Breast epithelium (tissue), 3 donors: ENCODE measurements at regions not wholly inside any gene's neighbourhood (a gene's known extent, or its start where the extent isn't known, plus 50 kb on each side); places are given as distances from the start of the nearest gene placed in this dataset.

Source experiments
- POLR2A ChIP-seq: fragments of 450-650 bp; IDR thresholded peaks from one replicate; pipeline ENCODE4 v1.6.1; 2016; ENCODE audit warnings: antibody characterized with exemption, mild to moderate bottlenecking, moderate library complexity
- POLR2AphosphoS5 ChIP-seq, 3 donors: sonication (generic); formaldehyde crosslinking; IDR thresholded peaks; one replicate each; pipeline ENCODE4 v1.6.1; 2017; ENCODE audit warnings: antibody characterized with exemption in 3 of 3
- TF ChIP-seq, protein P1 (sequence below), 3 donors: fragments of 450-650 bp; IDR thresholded peaks; one replicate each; pipeline ENCODE4 v1.5.1; 2016 to 2017; ENCODE audit warnings: antibody characterized with exemption in 3 of 3, mild to moderate bottlenecking in 3 of 3, moderate library complexity in 3 of 3

DNA sequence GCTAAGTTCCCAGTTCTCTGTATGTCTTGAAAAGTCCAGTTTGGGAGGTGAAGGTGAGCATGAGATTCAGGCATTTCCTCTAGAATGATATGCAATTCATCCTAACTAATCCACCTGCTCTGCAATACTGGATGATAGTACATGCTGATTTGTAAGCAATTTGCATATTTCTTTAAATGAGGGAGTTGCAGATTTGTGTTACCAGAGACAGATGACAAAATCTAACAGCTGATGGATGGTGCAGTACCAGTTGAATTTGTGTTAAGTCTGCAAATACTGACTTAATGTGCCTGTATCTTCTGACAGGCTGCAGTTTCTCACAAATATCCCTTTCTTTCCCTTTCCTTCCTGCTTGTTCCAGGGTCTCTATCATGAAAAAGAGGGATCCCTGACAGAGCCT is 76.4 kb upstream of the MBIP start:
- TF ChIP-seq, protein P1, sequence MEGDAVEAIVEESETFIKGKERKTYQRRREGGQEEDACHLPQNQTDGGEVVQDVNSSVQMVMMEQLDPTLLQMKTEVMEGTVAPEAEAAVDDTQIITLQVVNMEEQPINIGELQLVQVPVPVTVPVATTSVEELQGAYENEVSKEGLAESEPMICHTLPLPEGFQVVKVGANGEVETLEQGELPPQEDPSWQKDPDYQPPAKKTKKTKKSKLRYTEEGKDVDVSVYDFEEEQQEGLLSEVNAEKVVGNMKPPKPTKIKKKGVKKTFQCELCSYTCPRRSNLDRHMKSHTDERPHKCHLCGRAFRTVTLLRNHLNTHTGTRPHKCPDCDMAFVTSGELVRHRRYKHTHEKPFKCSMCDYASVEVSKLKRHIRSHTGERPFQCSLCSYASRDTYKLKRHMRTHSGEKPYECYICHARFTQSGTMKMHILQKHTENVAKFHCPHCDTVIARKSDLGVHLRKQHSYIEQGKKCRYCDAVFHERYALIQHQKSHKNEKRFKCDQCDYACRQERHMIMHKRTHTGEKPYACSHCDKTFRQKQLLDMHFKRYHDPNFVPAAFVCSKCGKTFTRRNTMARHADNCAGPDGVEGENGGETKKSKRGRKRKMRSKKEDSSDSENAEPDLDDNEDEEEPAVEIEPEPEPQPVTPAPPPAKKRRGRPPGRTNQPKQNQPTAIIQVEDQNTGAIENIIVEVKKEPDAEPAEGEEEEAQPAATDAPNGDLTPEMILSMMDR (IDR thresholded peaks at IDR 0.05) = no peak
- TF ChIP-seq POLR2A = no peak
- no peak for TF ChIP-seq POLR2AphosphoS5 (IDR thresholded peaks at IDR 0.05)
